H9 (cell line): ENCODE measurements at regions not wholly inside any gene's neighbourhood (a gene's known extent, or its start where the extent isn't known, plus 50 kb on each side); places are given as distances from the start of the nearest gene placed in this dataset.

ENCODE experiments used
- DNase-seq: peaks from one replicate; pipeline ENCODE4 v3.0.0-alpha.2; 2017
- H2AFZ ChIP-seq: one replicate; pipeline ENCODE4 v1.6.1; 2013; ENCODE audit warnings: mild to moderate bottlenecking, low read length, control low read depth, moderate library complexity
- H2AK5ac ChIP-seq: 2 replicates; pipeline ENCODE4 v1.6.1; 2013; ENCODE audit warnings: low read length, control low read depth, mixed read lengths; ENCODE audit not compliant: insufficient read length
- H2BK120ac ChIP-seq: one replicate; pipeline ENCODE4 v1.6.1; 2013; ENCODE audit warnings: low read depth, mild to moderate bottlenecking, low read length, control low read depth, inconsistent platforms; ENCODE audit not compliant: poor library complexity, severe bottlenecking
- H2BK12ac ChIP-seq: 2 replicates; pipeline ENCODE4 v1.6.1; 2013; ENCODE audit warnings: low read length, control low read depth, mixed read lengths, low read depth; ENCODE audit not compliant: insufficient read length
- H2BK15ac ChIP-seq: 2 replicates; pipeline ENCODE4 v1.6.1; 2013; ENCODE audit warnings: low read depth, low read length, control low read depth
- H2BK20ac ChIP-seq: one replicate; pipeline ENCODE4 v1.6.1; 2013; ENCODE audit warnings: low read depth, mild to moderate bottlenecking, low read length, control low read depth, inconsistent platforms; ENCODE audit not compliant: poor library complexity, severe bottlenecking
- H2BK5ac ChIP-seq: 2 replicates; pipeline ENCODE4 v1.6.1; 2013; ENCODE audit warnings: low read length, control low read depth, mixed read lengths; ENCODE audit not compliant: insufficient read length
- H3K14ac ChIP-seq: 2 replicates; pipeline ENCODE4 v1.6.1; 2013; ENCODE audit warnings: low read length, control low read depth; ENCODE audit not compliant: insufficient read depth
- H3K18ac ChIP-seq: 2 replicates; pipeline ENCODE4 v1.6.1; 2013; ENCODE audit warnings: low read depth, mild to moderate bottlenecking, mixed read lengths, low read length, control low read depth; ENCODE audit not compliant: insufficient read length
- H3K23ac ChIP-seq: 2 replicates; pipeline ENCODE4 v1.6.1; 2013; ENCODE audit warnings: low read length, control low read depth, mixed read lengths, low read depth; ENCODE audit not compliant: insufficient read length
- H3K23me2 ChIP-seq: 2 replicates; pipeline ENCODE4 v1.6.1; 2013; ENCODE audit warnings: low read depth, mild to moderate bottlenecking, mixed read lengths, low read length, control low read depth; ENCODE audit not compliant: insufficient read length, poor library complexity, severe bottlenecking
- H3K27ac ChIP-seq: 2 replicates; pipeline ENCODE4 v1.5.1; 2013; ENCODE audit warnings: low read length, control low read depth, mixed read lengths, low read depth; ENCODE audit not compliant: insufficient read length
- H3K27me3 ChIP-seq: 2 replicates; pipeline ENCODE4 v1.6.1; 2013; ENCODE audit warnings: low read length, control low read depth, inconsistent platforms; ENCODE audit not compliant: insufficient read depth
- H3K4ac ChIP-seq: 2 replicates; pipeline ENCODE4 v1.6.1; 2013; ENCODE audit warnings: low read depth, mild to moderate bottlenecking, control low read depth, inconsistent platforms, low read length, moderate library complexity
- H3K4me1 ChIP-seq: 2 replicates; pipeline ENCODE4 v1.6.1; 2013; ENCODE audit warnings: low read length, control low read depth, inconsistent platforms; ENCODE audit not compliant: insufficient read depth
- H3K4me2 ChIP-seq: 2 replicates; pipeline ENCODE4 v1.6.1; 2013; ENCODE audit warnings: low read length, control low read depth, mixed read lengths; ENCODE audit not compliant: insufficient read length, insufficient read depth
- H3K56ac ChIP-seq: 2 replicates; pipeline ENCODE4 v1.6.1; 2013; ENCODE audit warnings: low read depth, mild to moderate bottlenecking, mixed read lengths, low read length, control low read depth; ENCODE audit not compliant: insufficient read length
- H3K79me1 ChIP-seq: 2 replicates; pipeline ENCODE4 v1.6.1; 2013; ENCODE audit warnings: low read depth, mild to moderate bottlenecking, moderate library complexity, low read length, control low read depth, inconsistent platforms; ENCODE audit not compliant: insufficient read depth, poor library complexity, severe bottlenecking
- H3K79me2 ChIP-seq: 2 replicates; pipeline ENCODE4 v1.6.1; 2013; ENCODE audit warnings: low read length, control low read depth, inconsistent platforms; ENCODE audit not compliant: insufficient read depth
- H3K9ac ChIP-seq: 2 replicates; pipeline ENCODE4 v1.6.1; 2013; ENCODE audit warnings: low read length, control low read depth, mixed read lengths; ENCODE audit not compliant: insufficient read length; ENCODE audit errors: extremely low read depth
- H3K9me3 ChIP-seq: one replicate; pipeline ENCODE4 v1.6.1; 2013; ENCODE audit warnings: low read depth, low read length, inconsistent platforms; ENCODE audit not compliant: control insufficient read depth
- H3T11ph ChIP-seq: one replicate; pipeline ENCODE4 v1.6.1; 2013; ENCODE audit warnings: mild to moderate bottlenecking, low read length, control low read depth, inconsistent platforms
- H4K20me1 ChIP-seq: one replicate; pipeline ENCODE4 v1.6.1; 2013; ENCODE audit not compliant: control insufficient read depth, insufficient read length, insufficient read depth
- H4K5ac ChIP-seq: 2 replicates; pipeline ENCODE4 v1.6.1; 2013; ENCODE audit warnings: low read depth, mild to moderate bottlenecking, mixed read lengths, low read length, control low read depth; ENCODE audit not compliant: insufficient read length
- H4K8ac ChIP-seq: replicated peaks from 2 replicates; pipeline ENCODE4 v1.6.1; 2013; ENCODE audit warnings: low read length, control low read depth, mixed read lengths, low read depth; ENCODE audit not compliant: insufficient read length
- H4K91ac ChIP-seq: 2 replicates; pipeline ENCODE4 v1.6.1; 2013; ENCODE audit warnings: low read depth, mild to moderate bottlenecking, moderate library complexity, mixed read lengths, low read length, control low read depth; ENCODE audit not compliant: insufficient read length
- H3K27ac Mint-ChIP-seq, 3 experiments: 2 replicates in 2 of 3; 3 replicates in 1 of 3; pipeline ENCODE4 v1.8.0; 2020 to 2021; ENCODE audit warnings: mixed read lengths in 3 of 3, mild to moderate bottlenecking in 1 of 3, moderate library complexity in 1 of 3
- H3K27me3 Mint-ChIP-seq: 2 replicates; pipeline ENCODE4 v1.8.0; 2021; ENCODE audit warnings: low read depth, mild to moderate bottlenecking, moderate library complexity, mixed read lengths
- H3K36me3 Mint-ChIP-seq, 3 experiments: 2 replicates in 2 of 3; 3 replicates in 1 of 3; pipeline ENCODE4 v1.8.0; 2020 to 2021; ENCODE audit warnings: low read depth in 3 of 3, mixed read lengths in 3 of 3; ENCODE audit not compliant: insufficient read depth in 1 of 3
- H3K4me1 Mint-ChIP-seq, 2 experiments: 2 replicates each; pipeline ENCODE4 v1.8.0; 2020; ENCODE audit warnings: mixed read lengths in 2 of 2
- H3K4me3 Mint-ChIP-seq, 2 experiments: 2 replicates in 1 of 2; 3 replicates in 1 of 2; pipeline ENCODE4 v1.8.0; 2020 to 2021; ENCODE audit warnings: mild to moderate bottlenecking in 2 of 2, mixed read lengths in 2 of 2, moderate library complexity in 1 of 2
- H3K9me3 Mint-ChIP-seq, 2 experiments: 2 replicates in 1 of 2; 3 replicates in 1 of 2; pipeline ENCODE4 v1.8.0; 2020; ENCODE audit warnings: mild to moderate bottlenecking in 2 of 2, mixed read lengths in 2 of 2, moderate library complexity in 1 of 2
- TF ChIP-seq, protein P1 (sequence below): fragments of 200-600 bp; sonication (generic); conservative IDR thresholded peaks from 3 replicates; pipeline ENCODE4 v1.8.0; 2021; ENCODE audit warnings: antibody characterized with exemption, mild to moderate bottlenecking

DNA sequence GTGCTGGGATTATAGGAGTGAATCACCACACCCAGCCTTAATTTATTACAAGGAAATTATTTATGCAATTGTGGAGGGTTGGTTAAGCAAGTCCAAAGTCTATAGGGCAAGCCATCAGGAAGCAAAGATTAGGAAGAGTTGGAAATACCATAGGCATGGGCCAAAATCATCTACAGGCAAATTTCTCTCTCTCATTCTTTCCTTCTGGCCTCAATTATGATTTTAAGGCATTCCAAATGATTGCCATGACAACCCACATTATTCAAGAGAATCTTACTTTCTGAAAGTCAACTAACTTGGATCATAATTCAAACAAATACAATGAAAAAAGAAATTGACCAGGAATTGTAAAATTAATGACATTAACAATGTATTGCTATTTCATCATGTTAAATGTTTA, 400.8 kb downstream of the GPM6A start:
- Histone ChIP-seq H2AFZ (no peak overlapping the region), H2BK12ac (no peak overlapping the region), H4K8ac (no peak overlapping the region), H3K14ac (no peak overlapping the region), H3K9ac (no peak overlapping the region), H3K79me2 (no peaks in the 10 kb centered on the region), H3K27me3 (no peaks in the 10 kb centered on the region), H2BK20ac (no peak overlapping the region), H2BK5ac (no peak overlapping the region), H4K20me1 (no peaks in the 10 kb centered on the region), H3K4me2 (no peak overlapping the region), H3K23ac (no peak overlapping the region), H3T11ph (no peak overlapping the region), H3K4ac (no peak overlapping the region), H3K56ac (no peak overlapping the region), H3K23me2 (no peaks in the 10 kb centered on the region), H3K27ac (no peak overlapping the region), H3K18ac (no peak overlapping the region), H2BK15ac (no peak overlapping the region), H3K4me1 (no peaks in the 10 kb centered on the region), H4K5ac (no peak overlapping the region), H3K79me1 (no peaks in the 10 kb centered on the region), H4K91ac (no peak overlapping the region), H3K9me3 (no peaks in the 10 kb centered on the region), H2BK120ac (no peak overlapping the region), H2AK5ac (no peak overlapping the region)
- Mint-ChIP-seq H3K9me3 (peaks cover 10 to 23% of the 10 kb centered on the region in 2 experiments; a peak in 4 of 5 replicates), H3K4me3 (no peak overlapping the region), H3K36me3 (peaks cover 2 to 30% (median 12%) of the 10 kb centered on the region in 3 experiments; a peak in 5 of 7 replicates), H3K4me1 (peaks cover 22 to 26% of the 10 kb centered on the region in 2 experiments), H3K27ac (no peak overlapping the region), H3K27me3 (no peaks in the 10 kb centered on the region)
- TF ChIP-seq, protein P1, sequence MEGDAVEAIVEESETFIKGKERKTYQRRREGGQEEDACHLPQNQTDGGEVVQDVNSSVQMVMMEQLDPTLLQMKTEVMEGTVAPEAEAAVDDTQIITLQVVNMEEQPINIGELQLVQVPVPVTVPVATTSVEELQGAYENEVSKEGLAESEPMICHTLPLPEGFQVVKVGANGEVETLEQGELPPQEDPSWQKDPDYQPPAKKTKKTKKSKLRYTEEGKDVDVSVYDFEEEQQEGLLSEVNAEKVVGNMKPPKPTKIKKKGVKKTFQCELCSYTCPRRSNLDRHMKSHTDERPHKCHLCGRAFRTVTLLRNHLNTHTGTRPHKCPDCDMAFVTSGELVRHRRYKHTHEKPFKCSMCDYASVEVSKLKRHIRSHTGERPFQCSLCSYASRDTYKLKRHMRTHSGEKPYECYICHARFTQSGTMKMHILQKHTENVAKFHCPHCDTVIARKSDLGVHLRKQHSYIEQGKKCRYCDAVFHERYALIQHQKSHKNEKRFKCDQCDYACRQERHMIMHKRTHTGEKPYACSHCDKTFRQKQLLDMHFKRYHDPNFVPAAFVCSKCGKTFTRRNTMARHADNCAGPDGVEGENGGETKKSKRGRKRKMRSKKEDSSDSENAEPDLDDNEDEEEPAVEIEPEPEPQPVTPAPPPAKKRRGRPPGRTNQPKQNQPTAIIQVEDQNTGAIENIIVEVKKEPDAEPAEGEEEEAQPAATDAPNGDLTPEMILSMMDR, result no peak
- DNase-seq, result no peak
